Endodermal cell (in vitro differentiated cells): ENCODE measurements at regions not wholly inside any gene's neighbourhood (a gene's known extent, or its start where the extent isn't known, plus 50 kb on each side); places are given as distances from the start of the nearest gene placed in this dataset.
A peak's percentile ranks its signal among the peaks of the same experiment; 100 is the strongest.

ENCODE experiments used
- DNase-seq: peaks from one replicate; pipeline ENCODE4 v3.0.0-alpha.2; 2017
- H3K27ac ChIP-seq: 2 replicates; pipeline ENCODE4 v1.5.1; 2013; ENCODE audit warnings: mild to moderate bottlenecking, low read depth, low read length, moderate library complexity
- H3K27me3 ChIP-seq: 2 replicates; pipeline ENCODE4 v1.6.1; 2013; ENCODE audit warnings: mild to moderate bottlenecking, low read length, moderate library complexity; ENCODE audit not compliant: insufficient read depth, control insufficient read depth, poor library complexity, severe bottlenecking
- H3K36me3 ChIP-seq: 2 replicates; pipeline ENCODE4 v1.7.0; 2013; ENCODE audit warnings: mild to moderate bottlenecking, low read length, moderate library complexity; ENCODE audit not compliant: control insufficient read depth, insufficient read depth
- H3K4me1 ChIP-seq: one replicate; pipeline ENCODE4 v1.7.0; 2013; ENCODE audit warnings: low read length; ENCODE audit not compliant: control insufficient read depth, insufficient read depth
- H3K4me3 ChIP-seq: 2 replicates; pipeline ENCODE4 v1.5.1; 2013; ENCODE audit warnings: mild to moderate bottlenecking, low read length, moderate library complexity
- H3K9ac ChIP-seq: 2 replicates; pipeline ENCODE4 v1.6.1; 2013; ENCODE audit warnings: mild to moderate bottlenecking, low read length, moderate library complexity; ENCODE audit not compliant: poor library complexity, severe bottlenecking; ENCODE audit errors: extremely low read depth
- H3K9me3 ChIP-seq: 2 replicates; pipeline ENCODE4 v1.6.1; 2013; ENCODE audit warnings: mild to moderate bottlenecking, low read length, moderate library complexity; ENCODE audit not compliant: control insufficient read depth
- H3K27ac Mint-ChIP-seq: 2 replicates; pipeline ENCODE4 v1.8.0; 2020; ENCODE audit warnings: mixed read lengths
- H3K27me3 Mint-ChIP-seq: 2 replicates; pipeline ENCODE4 v1.8.0; 2021; ENCODE audit warnings: mild to moderate bottlenecking, mixed read lengths; ENCODE audit not compliant: insufficient read depth
- H3K36me3 Mint-ChIP-seq: 2 replicates; pipeline ENCODE4 v1.8.0; 2020; ENCODE audit warnings: low read depth, mixed read lengths
- H3K4me1 Mint-ChIP-seq: 2 replicates; pipeline ENCODE4 v1.8.0; 2020; ENCODE audit warnings: mixed read lengths
- H3K4me3 Mint-ChIP-seq: 2 replicates; pipeline ENCODE4 v1.8.0; 2020; ENCODE audit warnings: mild to moderate bottlenecking, moderate library complexity, mixed read lengths
- H3K9me3 Mint-ChIP-seq: 2 replicates; pipeline ENCODE4 v1.8.0; 2020; ENCODE audit warnings: mild to moderate bottlenecking, mixed read lengths
- CTCF ChIP-seq: fragments of 200-600 bp; sonication (generic); conservative IDR thresholded peaks from 2 replicates; pipeline ENCODE4 v1.5.0; 2021; ENCODE audit warnings: antibody characterized with exemption, mild to moderate bottlenecking
- WGBS, 2 experiments: methylation state at CpG; one replicate each; pipeline versions ENCODE4 v1.1.5 to v1.1.7; 2013; ENCODE audit warnings: missing lambda C conversion rate in 2 of 2, mixed read lengths in 1 of 2; ENCODE audit not compliant: insufficient coverage in 1 of 2, insufficient read length in 1 of 2; 5-methylcytosine and 5-hydroxymethylcytosine counted together

- Mint-ChIP-seq H3K9me3 (peaks cover 2% of the 10 kb centered on the region), H3K27ac (no peak overlapping the region), H3K4me3 (no peak overlapping the region), H3K36me3 (no peaks in the 10 kb centered on the region), H3K4me1 (peaks cover 13% of the 10 kb centered on the region), H3K27me3 (no peaks in the 10 kb centered on the region)
- DNase-seq = peak; percentile 10
- no peak overlapping the region for H3K4me3 ChIP-seq
- no peaks in the 10 kb centered on the region for H3K27me3 ChIP-seq
- H3K36me3 ChIP-seq = no peaks in the 10 kb centered on the region
- H3K9me3 ChIP-seq = no peaks in the 10 kb centered on the region
- WGBS, 2 experiments = 88 to 96% methylated on average over 9 to 13 of the region's 13 CpGs
- no peak overlapping the region for H3K9ac ChIP-seq
- no peaks in the 10 kb centered on the region for H3K4me1 ChIP-seq
- TF ChIP-seq CTCF = no peak
- H3K27ac ChIP-seq = no peak overlapping the region
Measured at GRCh38 chr6:163835439-163836171, 421.1 kb downstream of the QKI start.

GRCh38 chr6:163834226-163834970, 419.9 kb downstream of the QKI start:
- no peaks in the 10 kb centered on the region for H3K4me1 ChIP-seq
- Mint-ChIP-seq H3K36me3 (no peaks in the 10 kb centered on the region), H3K27ac (no peak overlapping the region), H3K4me1 (peaks cover 13% of the 10 kb centered on the region), H3K27me3 (no peaks in the 10 kb centered on the region), H3K9me3 (peaks cover 2% of the 10 kb centered on the region), H3K4me3 (no peak overlapping the region)
- peak; percentile 58 for DNase-seq
- H3K27ac ChIP-seq = no peak overlapping the region
- no peak overlapping the region for H3K4me3 ChIP-seq
- H3K9me3 ChIP-seq = no peaks in the 10 kb centered on the region
- no peaks in the 10 kb centered on the region for H3K27me3 ChIP-seq
- no peaks in the 10 kb centered on the region for H3K36me3 ChIP-seq
- TF ChIP-seq CTCF = no peak
- H3K9ac ChIP-seq = no peak overlapping the region
- WGBS, 2 experiments = 93 to 96% methylated on average over 9 to 46 of the region's 46 CpGs

- H3K9ac ChIP-seq = no peak overlapping the region
- no peaks in the 10 kb centered on the region for H3K36me3 Mint-ChIP-seq
- no peak for TF ChIP-seq CTCF
- no peak overlapping the region for H3K27ac ChIP-seq
- DNase-seq = peak; percentile 6
- H3K4me1 Mint-ChIP-seq = no peaks in the 10 kb centered on the region
- H3K27me3 ChIP-seq = no peaks in the 10 kb centered on the region
- H3K36me3 ChIP-seq = no peaks in the 10 kb centered on the region
- H3K4me1 ChIP-seq = no peaks in the 10 kb centered on the region
- 97% methylated on average over 2 of the region's 2 CpGs; no CpG with 5 or more reads in 1 of the 2 experiments for WGBS, 2 experiments
- H3K27ac Mint-ChIP-seq = no peak overlapping the region
- H3K27me3 Mint-ChIP-seq = no peaks in the 10 kb centered on the region
- H3K4me3 ChIP-seq = no peak overlapping the region
- no peak overlapping the region for H3K4me3 Mint-ChIP-seq
- H3K9me3 ChIP-seq = no peaks in the 10 kb centered on the region
- peaks cover 2% of the 10 kb centered on the region for H3K9me3 Mint-ChIP-seq
Measured at GRCh38 chr6:163831736-163832135, 417.2 kb downstream of the QKI start.
